GM13977 (cell line): ENCODE measurements at regions not wholly inside any gene's neighbourhood (a gene's known extent, or its start where the extent isn't known, plus 50 kb on each side); places are given as distances from the start of the nearest gene placed in this dataset.
"Not testable (repeated sequence)": the region's sequence is repeated elsewhere in the genome, so short reads cannot be mapped to it uniquely, and the experiment has no call there.

Experiments used
- DNase-seq: peaks from one replicate; pipeline ENCODE4 v3.0.0; 2012; ENCODE audit warnings: low spot score
- in situ Hi-C: fragments of 300-500 bp; cut with MboI; formaldehyde crosslinking; loops from one replicate; pipeline ENCODE4 v1.12.0; 2022; ENCODE audit warnings: low sequenced_read_pairs, low pct_unique_long_range_greater_than_20kb, mixed read lengths, inconsistent platforms; ENCODE audit not compliant: unreplicated experiment
- TF ChIP-seq, protein P1 (sequence below): IDR thresholded peaks from 2 replicates; pipeline ENCODE4 v1.5.1; 2012; ENCODE audit warnings: mild to moderate bottlenecking, control low read depth; ENCODE audit not compliant: insufficient read depth; ENCODE audit errors: extremely low read depth, missing control alignments

DNA sequence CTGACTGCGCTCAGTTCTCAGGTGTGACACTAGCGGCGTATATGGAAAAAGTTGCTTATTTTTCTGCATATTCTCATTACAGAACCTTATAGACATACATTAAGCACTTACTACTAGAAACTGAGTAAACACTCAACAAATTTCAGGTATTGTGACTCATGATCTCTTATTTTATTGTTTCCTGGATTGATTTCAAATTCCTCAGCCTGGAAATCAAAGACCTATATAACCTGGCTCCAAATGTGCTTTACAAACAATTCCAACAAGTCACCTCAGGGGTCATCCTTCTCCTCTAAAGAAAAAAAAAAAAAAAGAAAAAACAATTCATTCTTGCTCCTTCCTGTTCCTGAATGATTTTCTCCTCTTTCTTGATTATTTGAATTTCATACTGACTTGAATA, 152.3 kb downstream of the ADAM29 start:
- in situ Hi-C loops = no loop called here
- TF ChIP-seq, protein P1, sequence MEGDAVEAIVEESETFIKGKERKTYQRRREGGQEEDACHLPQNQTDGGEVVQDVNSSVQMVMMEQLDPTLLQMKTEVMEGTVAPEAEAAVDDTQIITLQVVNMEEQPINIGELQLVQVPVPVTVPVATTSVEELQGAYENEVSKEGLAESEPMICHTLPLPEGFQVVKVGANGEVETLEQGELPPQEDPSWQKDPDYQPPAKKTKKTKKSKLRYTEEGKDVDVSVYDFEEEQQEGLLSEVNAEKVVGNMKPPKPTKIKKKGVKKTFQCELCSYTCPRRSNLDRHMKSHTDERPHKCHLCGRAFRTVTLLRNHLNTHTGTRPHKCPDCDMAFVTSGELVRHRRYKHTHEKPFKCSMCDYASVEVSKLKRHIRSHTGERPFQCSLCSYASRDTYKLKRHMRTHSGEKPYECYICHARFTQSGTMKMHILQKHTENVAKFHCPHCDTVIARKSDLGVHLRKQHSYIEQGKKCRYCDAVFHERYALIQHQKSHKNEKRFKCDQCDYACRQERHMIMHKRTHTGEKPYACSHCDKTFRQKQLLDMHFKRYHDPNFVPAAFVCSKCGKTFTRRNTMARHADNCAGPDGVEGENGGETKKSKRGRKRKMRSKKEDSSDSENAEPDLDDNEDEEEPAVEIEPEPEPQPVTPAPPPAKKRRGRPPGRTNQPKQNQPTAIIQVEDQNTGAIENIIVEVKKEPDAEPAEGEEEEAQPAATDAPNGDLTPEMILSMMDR = no peak
- DNase-seq = no peak

DNA sequence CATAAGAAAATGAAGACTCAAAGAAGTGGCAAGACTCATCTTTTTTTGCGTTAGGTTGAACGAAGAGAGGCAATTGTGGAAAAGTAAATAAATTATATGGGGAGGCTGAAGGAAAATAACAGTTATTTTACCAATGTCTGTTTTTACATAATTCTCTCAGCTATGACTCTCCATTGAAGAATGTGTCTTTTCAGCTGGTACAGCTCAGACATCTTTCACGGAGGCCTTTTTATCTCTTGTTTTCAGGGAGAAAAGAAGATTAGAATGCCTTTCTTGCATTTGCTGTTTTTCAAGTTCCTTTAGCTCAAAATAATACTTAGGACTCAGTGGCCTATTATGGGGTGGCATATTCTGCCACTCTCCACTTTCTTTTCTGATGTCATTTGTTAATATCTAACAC, 153.0 kb downstream of the ADAM29 start:
- in situ Hi-C loops = no loop called here
- TF ChIP-seq, protein P1 = no peak
- no peak for DNase-seq

DNA sequence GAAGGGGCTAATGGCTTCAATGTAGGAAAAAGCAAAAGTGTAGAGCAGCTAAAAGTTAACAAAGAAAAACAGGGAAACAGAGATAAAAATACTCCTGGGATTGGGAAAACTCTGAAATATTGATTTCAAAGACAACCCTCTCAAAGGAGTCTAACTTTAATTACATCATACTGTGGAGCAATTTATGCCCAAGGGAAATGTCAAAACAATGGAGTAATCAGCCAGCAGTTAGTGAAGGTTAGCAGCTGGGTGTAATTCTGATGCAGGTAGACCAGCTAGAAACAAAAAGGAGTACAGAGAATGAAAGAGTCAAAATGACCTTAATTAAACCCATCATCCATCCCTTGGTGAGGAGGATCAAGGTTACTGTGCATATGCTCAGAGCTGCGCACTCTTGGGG, 169.0 kb downstream of the ADAM29 start:
- TF ChIP-seq, protein P1 = no peak
- no peak for DNase-seq
- in situ Hi-C loops = no loop called here

DNA sequence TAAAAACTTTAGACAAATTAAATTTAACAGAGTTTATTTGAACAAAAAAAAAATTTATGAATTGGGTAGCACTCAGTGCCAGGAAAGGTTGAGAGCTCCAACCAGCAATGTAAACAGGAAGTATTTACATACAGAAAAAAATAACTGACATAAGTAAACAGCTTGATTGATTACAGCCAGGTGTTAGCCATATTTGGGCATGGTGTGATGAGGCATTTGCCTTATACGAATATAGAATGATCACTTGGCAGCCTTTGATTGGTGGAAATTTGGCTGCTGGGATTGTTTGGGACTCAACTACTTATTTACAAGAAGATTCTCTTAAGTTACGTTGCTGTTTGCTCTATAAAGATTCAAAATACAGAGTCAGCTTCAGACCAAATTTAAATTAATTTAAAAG, 172.0 kb downstream of the ADAM29 start:
- TF ChIP-seq, protein P1 = no peak
- no peak for DNase-seq
- in situ Hi-C loops = no loop called here

DNA sequence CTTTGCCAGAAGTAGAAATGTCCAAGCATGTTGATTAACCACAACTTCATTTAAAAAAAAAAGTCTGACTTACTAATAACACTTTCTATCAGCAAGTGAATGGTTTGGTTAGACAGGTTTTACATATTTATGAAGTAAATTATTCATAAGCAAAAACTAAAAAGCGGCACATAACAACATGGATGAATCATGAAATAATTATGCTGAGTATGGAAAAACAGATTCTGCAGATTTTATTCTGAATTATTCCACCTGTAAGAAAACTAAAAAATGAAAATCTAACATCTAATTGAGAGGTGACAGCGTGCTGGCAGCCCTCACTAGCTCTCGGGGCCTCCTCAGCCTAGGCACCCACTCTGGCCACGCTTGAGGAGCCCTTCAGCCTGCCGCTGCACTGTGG, 173.5 kb downstream of the ADAM29 start:
- in situ Hi-C loops = no loop called here
- TF ChIP-seq, protein P1 = no peak
- DNase-seq = no peak

DNA sequence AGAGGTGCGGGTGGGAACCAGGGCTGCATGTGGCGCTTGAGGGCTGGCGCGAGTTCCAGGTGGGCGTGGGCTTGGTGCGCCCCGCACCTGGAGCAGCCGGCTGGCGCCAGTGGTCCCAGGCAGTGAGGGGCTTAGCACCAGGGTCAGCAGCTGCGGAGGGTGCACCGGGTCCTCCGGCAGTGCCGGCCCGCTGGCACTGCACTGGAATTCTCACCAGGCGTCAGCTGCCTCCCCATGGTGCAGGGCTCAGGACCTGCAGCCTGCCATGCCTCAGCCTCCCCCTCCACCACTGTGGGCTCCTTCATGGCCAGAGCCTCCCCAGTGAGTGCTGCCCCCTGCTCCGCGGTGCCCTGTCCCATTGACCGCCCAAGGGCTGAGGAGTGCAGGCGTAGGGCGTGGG, 174.0 kb downstream of the ADAM29 start:
- TF ChIP-seq, protein P1 = no peak
- in situ Hi-C loops = no loop called here
- no peak for DNase-seq

DNA sequence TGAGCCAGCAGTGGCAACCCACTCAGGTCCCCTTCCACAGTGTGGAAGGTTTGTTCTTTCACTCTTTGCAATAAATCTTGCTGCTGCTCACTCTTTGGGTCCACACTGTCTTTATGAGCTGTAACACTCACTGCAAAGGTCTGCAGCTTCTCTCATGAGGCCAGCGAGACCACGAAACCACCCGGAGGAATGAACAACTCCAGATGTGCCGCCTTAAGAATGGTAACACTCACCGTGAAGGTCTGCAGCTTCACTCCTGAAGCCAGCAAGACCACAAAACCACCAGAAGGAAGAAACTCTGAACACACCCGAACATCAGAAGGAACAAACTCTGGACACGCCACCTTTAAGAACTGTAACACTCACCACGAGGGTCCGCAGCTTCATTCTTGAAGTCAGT, 174.9 kb downstream of the ADAM29 start:
- in situ Hi-C loops, DNase-seq: not testable (repeated sequence)

DNA sequence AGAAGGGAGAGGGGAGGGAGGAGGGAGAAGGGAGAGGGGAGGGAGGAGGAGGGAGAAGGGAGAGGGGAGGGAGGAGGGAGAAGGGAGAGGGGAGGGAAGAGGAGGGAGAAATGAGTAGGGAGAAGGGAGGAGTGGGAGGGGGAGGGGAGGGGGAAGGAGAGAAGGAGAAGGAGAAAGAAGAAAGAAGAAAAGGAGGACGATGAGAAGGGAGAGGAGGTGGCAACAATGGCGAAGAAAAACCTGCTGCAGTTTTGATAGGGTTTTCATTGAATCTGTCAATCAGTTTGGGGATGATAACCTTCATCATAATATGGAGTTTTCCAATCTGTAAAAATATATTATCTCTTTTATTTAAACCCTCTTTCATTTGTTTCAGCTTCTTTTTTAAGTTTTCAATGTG, 185.2 kb downstream of the ADAM29 start:
- TF ChIP-seq, protein P1 = no peak
- in situ Hi-C loops = loop anchor here (25.0 kb wide), 1 partner anchor 216 kb away; no protein-coding TSS in a partner anchor
- no peak for DNase-seq
